GM19463 (cell line): ENCODE measurements at regions not wholly inside any gene's neighbourhood (a gene's known extent, or its start where the extent isn't known, plus 50 kb on each side); places are given as distances from the start of the nearest gene placed in this dataset.

Experiments
- ATAC-seq: cut with Tn5 transposase; IDR thresholded peaks from one replicate; pipeline ENCODE4 v1.9.1; 2021; ENCODE audit warnings: mild to moderate bottlenecking, moderate library complexity; ENCODE audit not compliant: unreplicated experiment

DNA sequence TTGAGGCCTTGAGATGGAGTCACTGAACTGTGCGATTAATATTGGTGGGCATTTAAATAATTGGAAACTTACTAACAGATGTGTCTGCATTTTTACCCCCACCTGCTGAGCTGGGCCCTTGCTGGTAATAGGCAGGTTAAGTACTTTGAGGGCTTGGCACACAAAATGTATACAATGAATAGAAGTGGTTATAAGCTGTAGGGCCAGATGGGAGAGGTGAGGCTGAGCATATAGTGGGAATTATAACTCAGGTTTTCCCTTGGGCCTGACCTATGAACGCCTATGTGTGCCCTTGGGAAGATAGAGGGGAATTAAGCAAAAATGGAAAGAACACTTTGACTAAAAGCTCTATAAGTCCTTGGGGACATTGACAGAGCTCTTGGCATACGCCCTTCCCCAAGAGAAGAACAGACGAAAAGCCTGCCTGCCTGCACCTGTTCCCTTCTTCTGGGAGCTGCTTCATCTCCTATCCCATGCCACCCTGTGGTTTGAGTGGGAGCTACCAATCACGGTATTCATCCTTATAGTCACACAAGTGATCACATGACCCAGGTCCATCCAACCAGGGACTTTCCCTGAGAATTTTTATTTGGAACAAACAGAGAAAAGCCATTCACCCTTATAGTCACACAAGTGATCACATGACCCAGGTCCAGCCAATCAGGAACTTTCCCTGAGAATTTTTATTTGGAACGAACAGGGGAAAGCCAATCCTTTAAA is 260.7 kb upstream of the CSF3R start:
- no peak for ATAC-seq

DNA sequence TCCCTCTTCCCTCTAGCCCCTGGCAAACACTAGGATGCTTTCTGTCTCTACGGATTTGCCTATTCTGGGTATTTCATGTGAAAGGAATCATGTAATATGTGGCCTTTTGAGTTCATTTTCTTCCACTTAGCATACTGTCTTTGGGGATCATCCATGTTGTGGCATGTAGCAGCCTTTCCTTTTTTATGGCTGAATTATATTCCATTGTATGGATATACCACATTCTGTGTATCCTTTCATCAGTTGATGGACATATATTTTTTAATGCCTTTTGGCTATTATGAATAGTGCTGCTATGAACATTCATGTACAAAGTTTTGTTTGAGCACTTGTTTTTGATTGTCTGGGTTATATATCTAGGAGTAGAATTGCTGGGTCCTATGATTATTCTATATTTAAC is 258.4 kb upstream of the CSF3R start:
- no peak for ATAC-seq

- ATAC-seq = no peak
These were observed 257.7 kb upstream of the CSF3R start for GRCh38 chr1:36740446-36740845.

- ATAC-seq = no peak
These were observed 257.1 kb upstream of the CSF3R start for GRCh38 chr1:36739703-36740289.

GRCh38 chr1:36738245-36738644 is 255.5 kb upstream of the CSF3R start:
- ATAC-seq = no peak

- ATAC-seq = no peak
These were observed 255.1 kb upstream of the CSF3R start for GRCh38 chr1:36737767-36738166.

DNA sequence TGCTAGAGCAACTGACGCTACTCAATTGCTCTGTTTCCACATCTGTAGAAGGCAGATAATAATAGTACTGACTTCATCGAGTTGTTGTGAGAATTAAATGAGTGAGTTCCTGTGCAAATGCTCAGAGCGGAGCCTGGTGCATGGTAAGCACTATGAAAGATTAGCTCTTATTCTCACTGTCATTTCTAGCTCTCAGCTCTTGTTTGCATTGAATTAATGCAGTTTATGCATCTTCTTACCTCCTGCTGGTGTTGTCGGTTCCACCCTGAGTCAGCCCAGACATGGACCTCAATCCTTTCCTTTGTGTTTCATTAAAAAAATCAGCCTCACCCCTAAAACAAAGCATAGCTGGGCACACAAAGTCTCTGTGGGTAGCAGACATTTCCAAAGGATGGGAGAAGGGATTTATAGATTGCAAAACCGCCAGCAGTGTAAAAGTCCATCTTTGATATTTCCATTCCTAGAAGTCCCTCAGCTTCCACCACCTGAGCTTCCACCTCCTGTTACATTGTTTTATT is 254.4 kb upstream of the CSF3R start:
- ATAC-seq = no peak

DNA sequence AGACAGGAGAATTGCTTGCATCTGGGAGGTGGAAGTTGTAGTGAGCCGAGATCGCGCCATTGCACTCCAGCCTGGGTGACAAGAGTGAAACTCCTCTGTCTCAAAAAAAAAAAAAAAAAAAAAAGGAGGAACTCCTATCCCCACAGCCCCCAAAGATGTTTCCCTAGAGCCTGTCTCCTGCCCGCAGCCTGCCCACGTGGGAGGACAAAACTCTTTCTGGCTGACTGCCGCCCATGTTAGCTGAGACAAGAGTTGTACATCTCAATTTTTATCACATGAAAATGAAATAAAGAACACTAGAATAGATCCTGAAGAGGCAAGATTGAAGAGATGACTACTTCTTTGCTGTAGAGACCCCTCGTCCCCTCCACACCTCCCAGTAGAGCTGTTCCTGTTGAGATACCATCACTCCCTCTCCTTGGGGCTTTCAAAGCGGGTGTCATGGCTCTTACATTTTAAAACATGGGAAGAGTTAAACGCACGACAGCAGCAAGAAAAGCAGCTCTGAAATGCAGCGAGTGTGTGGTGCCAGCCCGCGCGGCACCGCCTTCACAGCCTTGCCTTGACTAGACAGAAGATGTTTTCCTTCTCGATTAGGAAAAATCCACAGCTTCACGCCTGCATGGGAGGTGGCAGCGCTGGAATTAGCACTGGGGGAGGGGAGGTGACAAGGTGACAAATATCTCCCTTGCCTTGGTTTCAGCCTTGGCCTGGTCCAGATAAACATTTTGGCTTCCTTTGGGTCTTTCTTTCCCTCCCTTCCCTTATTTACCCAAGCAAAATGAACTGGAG is 253.4 kb upstream of the CSF3R start:
- ATAC-seq = no peak

DNA sequence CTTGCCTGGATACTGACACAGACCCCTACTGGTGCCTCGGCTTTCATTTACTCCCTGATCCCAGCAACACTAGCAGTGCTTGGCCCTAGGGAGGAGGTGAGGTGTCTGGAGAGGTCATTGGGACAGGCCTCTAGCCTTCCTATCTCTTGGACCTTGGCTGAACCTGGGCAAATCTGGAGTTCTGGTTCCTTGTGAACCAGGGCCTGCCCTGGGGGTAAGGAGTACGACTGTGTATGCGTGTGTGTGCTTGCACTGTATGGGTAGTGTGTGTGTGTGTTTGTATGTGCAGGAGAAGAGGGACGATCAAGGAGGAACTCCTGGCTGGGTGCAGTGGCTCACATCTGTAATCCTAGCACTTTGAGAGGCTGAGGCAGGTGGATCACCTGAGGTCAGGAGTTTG is 252.7 kb upstream of the CSF3R start:
- ATAC-seq = no peak

GRCh38 chr1:36734356-36734755 is 251.6 kb upstream of the CSF3R start:
- no peak for ATAC-seq

DNA sequence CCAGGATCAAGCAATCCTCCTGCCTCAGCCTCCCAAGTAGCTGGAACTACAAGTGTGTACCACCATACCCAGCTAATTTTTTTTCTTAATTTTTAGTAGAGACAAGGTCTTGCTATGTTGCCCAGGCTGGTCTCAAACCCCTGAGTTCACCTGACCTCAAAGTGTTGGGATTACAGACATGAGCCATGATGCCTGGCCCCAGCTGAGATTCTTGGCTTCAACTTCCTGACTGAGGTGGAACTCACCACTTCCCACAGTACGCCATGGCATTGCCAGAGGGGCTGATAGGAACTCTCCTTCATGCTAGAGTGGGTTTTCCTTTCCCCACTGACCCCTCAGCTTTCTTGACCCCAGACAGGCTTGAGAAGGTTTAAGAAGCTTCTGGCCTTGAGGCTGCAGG is 251.0 kb upstream of the CSF3R start:
- ATAC-seq = no peak

- no peak for ATAC-seq
These were observed 249.3 kb upstream of the CSF3R start for GRCh38 chr1:36732015-36732356.

DNA sequence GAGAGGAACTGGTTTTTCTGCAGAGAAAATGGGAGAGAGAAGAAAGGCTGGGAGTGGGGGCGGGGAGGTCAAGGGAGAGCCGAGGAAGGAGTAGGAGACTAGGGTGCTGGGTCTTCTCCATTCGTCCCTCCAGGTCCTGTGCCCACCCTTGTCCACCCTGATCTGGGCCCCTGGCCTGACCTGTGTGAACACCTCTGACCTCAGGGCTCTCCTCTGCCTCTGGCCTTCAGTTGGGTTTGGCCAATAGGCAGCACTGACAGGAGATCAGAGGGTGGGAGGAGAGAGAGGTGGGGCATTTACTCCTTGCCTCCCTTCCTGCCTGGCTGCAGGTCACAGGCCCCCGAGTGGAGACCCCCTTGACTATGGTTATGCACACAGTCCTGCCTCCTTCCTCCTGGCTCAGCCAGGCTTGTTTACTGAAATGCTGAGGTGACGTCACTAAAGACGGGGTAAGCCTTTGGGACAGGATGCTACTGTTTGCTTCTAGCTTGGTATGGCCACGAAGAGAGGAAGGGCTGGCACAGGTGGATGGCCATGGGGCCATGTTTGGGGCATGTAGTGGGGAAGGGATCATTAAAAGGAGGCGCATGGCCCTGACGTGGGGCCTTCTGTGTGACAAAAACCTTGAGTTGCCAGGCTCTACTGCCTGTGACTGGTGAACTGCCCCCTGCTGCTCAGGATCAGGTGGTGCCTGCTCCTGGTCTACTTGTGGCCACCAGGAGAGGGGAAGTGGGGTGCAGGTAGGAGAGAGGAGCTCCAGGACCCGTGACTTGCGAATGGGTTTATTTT is 248.7 kb upstream of the CSF3R start:
- no peak for ATAC-seq

DNA sequence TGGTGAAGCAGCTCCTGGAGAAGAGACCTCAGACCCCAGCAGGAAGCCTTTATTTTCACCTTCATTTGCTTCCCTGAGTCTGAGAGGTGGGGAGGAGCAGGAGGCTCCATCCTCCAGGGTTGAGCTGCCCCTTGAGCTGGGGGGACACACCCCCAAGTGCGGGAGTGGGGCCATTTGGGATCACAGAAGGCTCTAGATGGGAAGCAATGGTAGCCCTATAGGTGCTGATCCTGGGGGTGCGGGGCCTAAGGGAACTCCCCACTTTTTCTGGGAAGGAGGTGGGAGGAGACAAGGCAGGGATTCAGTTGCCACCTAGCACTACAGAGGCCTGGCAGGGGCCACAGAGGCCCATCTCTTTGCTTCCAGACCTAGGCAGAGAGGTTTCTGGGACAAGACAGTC is 247.9 kb upstream of the CSF3R start:
- no peak for ATAC-seq

DNA sequence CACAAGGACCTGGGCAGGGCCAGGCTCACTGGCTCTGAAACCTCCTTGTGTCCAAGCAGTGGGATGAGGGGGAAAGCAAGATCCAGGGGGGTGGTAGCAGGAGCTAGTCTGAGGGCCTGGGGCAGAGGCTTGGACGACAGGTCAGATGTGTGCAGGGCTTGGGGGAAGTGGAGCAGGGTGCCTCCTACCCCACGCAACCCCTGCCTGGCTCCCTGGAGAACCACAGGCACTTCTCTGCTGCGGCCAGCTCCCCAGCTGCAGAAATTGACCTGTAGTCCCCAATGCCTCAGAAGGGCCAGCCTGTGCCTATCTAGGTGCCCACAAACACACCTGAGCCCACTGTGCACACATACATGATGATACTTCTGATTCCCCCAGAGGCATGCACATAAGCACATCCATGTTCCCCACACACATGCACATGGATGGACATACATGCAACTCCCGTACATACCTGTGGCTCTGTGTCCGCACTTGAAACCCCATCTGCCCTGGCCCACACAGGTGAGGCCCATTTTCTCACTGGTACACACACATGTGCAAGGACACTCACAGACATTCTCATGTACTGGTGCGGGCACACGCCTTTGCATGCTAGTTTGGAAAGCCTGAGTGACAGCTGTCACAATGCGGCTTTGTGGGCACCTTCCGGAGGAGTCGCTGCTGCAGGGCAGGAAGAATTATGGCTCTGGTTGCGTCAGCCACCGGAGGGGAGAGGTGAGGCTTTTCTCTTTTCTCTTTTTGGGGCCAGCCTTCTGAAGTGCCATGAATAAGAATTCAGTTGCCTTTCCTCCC is 247.2 kb upstream of the CSF3R start:
- ATAC-seq = no peak

- ATAC-seq = no peak
These were observed 246.6 kb upstream of the CSF3R start for GRCh38 chr1:36729289-36729688.

DNA sequence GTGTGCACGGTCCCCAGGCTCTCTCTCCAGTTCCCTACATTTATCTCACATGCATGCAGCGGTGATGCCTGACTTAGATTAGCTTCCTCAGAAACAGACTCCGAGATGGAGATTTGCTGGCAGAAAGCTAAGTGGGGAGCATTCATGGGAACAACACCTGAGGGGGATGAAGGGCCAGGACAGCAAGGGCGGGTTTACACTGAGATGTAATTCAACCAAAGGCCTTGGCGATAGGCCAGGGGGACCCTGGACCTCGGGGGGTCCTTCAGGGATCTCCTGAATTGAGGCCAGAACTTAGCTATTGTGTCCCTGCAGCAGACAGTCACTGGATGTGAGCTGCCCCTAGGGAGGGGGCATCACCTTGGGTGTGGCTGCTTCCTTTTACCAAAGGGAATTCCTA is 246.1 kb upstream of the CSF3R start:
- ATAC-seq = no peak

GRCh38 chr1:36728051-36728450 is 245.3 kb upstream of the CSF3R start:
- ATAC-seq = no peak

DNA sequence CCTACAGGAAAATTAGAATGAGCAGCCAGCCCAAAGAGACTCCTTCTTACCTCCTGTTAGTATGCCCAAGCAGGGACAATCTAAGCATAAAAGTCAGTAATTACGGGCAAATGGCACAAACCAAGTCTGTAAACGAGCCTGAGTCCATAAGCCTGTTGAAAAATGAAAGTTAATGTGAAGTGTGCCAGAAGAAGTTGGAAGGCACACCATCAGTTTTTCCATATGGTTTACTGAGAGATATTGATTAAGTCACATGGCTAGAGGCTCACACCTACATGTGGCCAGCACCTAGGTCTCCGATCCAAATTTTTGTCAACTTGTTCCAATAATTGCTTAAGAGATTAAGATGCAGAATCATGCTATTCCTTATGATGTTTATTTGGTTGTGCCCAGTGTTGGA is 242.4 kb upstream of the CSF3R start:
- no peak for ATAC-seq

GRCh38 chr1:36723813-36724212 is 241.1 kb upstream of the CSF3R start:
- no peak for ATAC-seq
